ENCODE measurements at regions not wholly inside any gene's neighbourhood (a gene's known extent, or its start where the extent isn't known, plus 50 kb on each side); places are given as distances from the start of the nearest gene placed in this dataset.
"Not testable (repeated sequence)": the region's sequence is repeated elsewhere in the genome, so short reads cannot be mapped to it uniquely, and the experiment has no call there.

DNA sequence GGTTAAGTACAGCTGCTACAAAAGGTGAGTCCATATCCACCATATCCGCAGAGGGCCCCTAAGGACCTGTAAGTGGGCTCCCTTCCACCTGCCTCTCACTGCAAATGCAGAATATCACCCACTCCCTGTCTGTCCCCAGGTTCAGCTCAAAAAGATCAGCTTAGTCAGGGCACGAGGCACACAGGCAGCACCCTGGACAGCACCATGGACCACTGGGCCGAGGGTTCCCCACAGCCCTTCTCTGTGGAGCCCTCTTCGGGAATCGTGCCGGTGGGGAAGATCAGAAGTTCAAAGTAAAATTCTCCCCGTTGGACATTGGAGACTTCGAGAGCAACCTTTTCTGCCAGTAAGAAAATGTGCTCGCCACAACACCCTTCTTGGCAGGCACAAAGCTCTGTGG, 85.0 kb upstream of the NBPF12 start:
- TF ChIP-seq, protein P1, sequence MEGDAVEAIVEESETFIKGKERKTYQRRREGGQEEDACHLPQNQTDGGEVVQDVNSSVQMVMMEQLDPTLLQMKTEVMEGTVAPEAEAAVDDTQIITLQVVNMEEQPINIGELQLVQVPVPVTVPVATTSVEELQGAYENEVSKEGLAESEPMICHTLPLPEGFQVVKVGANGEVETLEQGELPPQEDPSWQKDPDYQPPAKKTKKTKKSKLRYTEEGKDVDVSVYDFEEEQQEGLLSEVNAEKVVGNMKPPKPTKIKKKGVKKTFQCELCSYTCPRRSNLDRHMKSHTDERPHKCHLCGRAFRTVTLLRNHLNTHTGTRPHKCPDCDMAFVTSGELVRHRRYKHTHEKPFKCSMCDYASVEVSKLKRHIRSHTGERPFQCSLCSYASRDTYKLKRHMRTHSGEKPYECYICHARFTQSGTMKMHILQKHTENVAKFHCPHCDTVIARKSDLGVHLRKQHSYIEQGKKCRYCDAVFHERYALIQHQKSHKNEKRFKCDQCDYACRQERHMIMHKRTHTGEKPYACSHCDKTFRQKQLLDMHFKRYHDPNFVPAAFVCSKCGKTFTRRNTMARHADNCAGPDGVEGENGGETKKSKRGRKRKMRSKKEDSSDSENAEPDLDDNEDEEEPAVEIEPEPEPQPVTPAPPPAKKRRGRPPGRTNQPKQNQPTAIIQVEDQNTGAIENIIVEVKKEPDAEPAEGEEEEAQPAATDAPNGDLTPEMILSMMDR (IDR thresholded peaks at IDR 0.05) = not testable (repeated sequence)
- not testable (repeated sequence) for TF ChIP-seq POLR2A (IDR thresholded peaks at IDR 0.05)
